RWPE1 (cell line): ENCODE measurements at regions not wholly inside any gene's neighbourhood (a gene's known extent, or its start where the extent isn't known, plus 50 kb on each side); places are given as distances from the start of the nearest gene placed in this dataset.
A peak's percentile ranks its signal among the peaks of the same experiment; 100 is the strongest.

ENCODE experiments used
- CTCF ChIA-PET: fragments of 350-600 bp; sonication (Branson Sonifier 250); formaldehyde crosslinking; extraction: SDS; loops from one replicate; lab custom pipeline; 2021; lab: Yijun Ruan, JAX
- POLR2A ChIA-PET: fragments of 400-600 bp; formaldehyde crosslinking; extraction: SDS; loops from one replicate; lab custom pipeline; 2020; ENCODE audit warnings: antibody characterized with exemption; ENCODE audit not compliant: low non-redundant PET; lab: Yijun Ruan, JAX
- DNase-seq: peaks from one replicate; pipeline ENCODE4 v3.0.0; 2012; ENCODE audit warnings: low spot score
- H3K27ac ChIP-seq: fragments of 450-650 bp; 2 replicates; pipeline ENCODE4 v1.5.1; 2017
- TF ChIP-seq, protein P1 (sequence below): fragments of 450-650 bp; conservative IDR thresholded peaks from 2 replicates; pipeline ENCODE4 v1.5.1; 2017; ENCODE audit warnings: low read depth, mild to moderate bottlenecking

DNA sequence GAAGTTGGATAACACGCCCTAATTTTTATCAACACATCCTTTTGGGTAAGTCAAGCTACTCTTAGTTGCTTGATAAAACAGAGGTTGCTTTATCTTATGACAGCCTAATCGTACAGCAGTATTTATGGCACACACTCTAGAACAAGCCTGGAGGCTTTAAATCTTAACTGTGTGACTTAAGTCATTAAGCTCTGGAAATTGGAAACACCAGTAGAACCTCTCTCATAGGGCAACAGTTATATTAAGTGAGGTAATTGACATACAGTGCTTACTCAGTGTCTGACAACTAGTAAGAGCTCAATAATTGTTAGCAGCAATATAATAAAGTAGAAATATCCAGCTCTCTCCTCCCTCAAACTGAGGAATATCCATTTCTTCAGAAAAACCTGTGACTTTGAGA lies 808.9 kb upstream of the WWC1 start:
- CTCF ChIA-PET: interaction anchor here (0.6 kb wide), 1 partner anchor 425 kb away, joined by 3 read pairs; no protein-coding TSS in a partner anchor
- TF ChIP-seq, protein P1, sequence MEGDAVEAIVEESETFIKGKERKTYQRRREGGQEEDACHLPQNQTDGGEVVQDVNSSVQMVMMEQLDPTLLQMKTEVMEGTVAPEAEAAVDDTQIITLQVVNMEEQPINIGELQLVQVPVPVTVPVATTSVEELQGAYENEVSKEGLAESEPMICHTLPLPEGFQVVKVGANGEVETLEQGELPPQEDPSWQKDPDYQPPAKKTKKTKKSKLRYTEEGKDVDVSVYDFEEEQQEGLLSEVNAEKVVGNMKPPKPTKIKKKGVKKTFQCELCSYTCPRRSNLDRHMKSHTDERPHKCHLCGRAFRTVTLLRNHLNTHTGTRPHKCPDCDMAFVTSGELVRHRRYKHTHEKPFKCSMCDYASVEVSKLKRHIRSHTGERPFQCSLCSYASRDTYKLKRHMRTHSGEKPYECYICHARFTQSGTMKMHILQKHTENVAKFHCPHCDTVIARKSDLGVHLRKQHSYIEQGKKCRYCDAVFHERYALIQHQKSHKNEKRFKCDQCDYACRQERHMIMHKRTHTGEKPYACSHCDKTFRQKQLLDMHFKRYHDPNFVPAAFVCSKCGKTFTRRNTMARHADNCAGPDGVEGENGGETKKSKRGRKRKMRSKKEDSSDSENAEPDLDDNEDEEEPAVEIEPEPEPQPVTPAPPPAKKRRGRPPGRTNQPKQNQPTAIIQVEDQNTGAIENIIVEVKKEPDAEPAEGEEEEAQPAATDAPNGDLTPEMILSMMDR: no peak
- DNase-seq: no peak
- no peak overlapping the region for H3K27ac ChIP-seq
- POLR2A ChIA-PET: no interaction called here

- peak; percentile 17 for DNase-seq
- POLR2A ChIA-PET: no interaction called here
- TF ChIP-seq, protein P1: no peak
- no peak overlapping the region for H3K27ac ChIP-seq
- CTCF ChIA-PET: no interaction called here
These were observed 806.2 kb upstream of the WWC1 start for GRCh38 chr5:167485061-167485774.

- ChIA-PET CTCF (no interaction called here), POLR2A (no interaction called here)
- H3K27ac ChIP-seq: no peak overlapping the region
- DNase-seq: no peak
- TF ChIP-seq, protein P1: no peak
These were observed 803.1 kb upstream of the WWC1 start for GRCh38 chr5:167488371-167488770.

DNA sequence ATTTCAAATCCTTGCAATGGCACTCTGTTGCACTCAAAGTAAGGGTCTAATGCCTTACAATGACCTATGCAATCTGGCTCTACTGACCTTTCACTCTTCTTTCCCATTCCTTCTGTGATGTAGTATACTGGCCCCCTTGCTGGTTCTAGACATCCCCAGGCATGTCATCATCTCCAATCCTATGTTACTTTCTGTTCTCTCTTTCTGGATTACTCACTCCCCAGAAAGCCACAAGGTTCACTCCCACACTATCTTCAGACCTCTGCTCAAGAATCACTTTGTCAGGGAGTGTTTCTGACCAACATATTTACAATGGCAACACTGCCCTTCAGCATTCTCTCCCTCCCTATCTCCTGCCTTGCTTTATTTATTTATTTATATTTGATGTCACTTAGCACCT lies 802.2 kb upstream of the WWC1 start:
- no peak for DNase-seq
- TF ChIP-seq, protein P1: no peak
- CTCF ChIA-PET: interaction anchor here (0.6 kb wide), 1 partner anchor 12 kb away, joined by 6 read pairs; no protein-coding TSS in a partner anchor
- POLR2A ChIA-PET: no interaction called here
- no peak overlapping the region for H3K27ac ChIP-seq

GRCh38 chr5:167503926-167504720 lies 787.3 kb upstream of the WWC1 start:
- no peak overlapping the region for H3K27ac ChIP-seq
- TF ChIP-seq, protein P1: no peak
- no peak for DNase-seq
- POLR2A ChIA-PET: no interaction called here
- CTCF ChIA-PET: interaction anchor here (0.6 kb wide), 1 partner anchor 313 kb away, joined by 3 read pairs; no protein-coding TSS in a partner anchor

DNA sequence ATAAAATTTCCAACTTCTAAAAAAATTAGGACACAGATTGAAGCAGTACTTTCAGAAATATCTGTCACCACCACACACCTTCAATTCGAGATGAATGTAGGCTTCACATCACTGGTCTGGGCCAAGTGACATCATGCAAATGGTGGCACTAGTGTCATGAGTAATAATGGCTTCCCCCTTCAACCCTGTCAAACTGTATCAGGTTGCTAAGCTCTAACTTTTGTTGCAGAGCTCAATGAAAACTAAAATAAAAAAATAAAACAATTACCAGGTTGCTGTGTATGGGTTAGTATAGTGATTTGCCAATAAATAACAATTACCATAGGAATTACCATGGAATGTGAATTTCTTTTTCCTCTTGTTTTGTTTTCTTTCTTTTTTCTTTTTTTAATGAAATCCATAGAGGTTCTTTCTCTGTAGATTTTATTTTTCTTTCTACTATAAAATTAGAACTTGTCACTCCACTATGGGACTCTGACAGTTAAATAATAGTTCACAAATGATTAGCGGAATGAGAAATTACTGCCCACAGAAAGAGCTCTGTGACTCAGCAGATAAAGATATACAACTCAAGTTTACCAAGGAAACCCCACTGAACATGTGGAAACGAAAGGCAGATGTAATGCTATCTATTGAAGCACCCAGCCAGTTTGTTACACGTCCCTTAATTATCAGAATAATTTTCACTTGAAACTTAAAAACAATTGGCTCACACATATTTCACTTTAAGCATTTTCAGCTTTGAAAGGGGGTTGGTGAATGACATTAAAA lies 783.8 kb upstream of the WWC1 start:
- H3K27ac ChIP-seq: no peak overlapping the region
- no peak for DNase-seq
- TF ChIP-seq, protein P1: no peak
- ChIA-PET CTCF (interaction anchor here (0.7 kb wide), 1 partner anchor 21 kb away, joined by 3 read pairs; no protein-coding TSS in a partner anchor), POLR2A (no interaction called here)
